Neural progenitor cell (in vitro differentiated cells): ENCODE measurements at regions not wholly inside any gene's neighbourhood (a gene's known extent, or its start where the extent isn't known, plus 50 kb on each side); places are given as distances from the start of the nearest gene placed in this dataset.

Source experiments
- DNase-seq: peaks from one replicate; pipeline ENCODE4 v3.0.0-alpha.2; 2016; ENCODE audit warnings: low spot score
- H2AFZ ChIP-seq: fragments of 200-600 bp; sonication (generic); replicated peaks from 2 replicates; pipeline ENCODE4 v1.6.1; 2016; ENCODE audit warnings: antibody characterized with exemption
- H3F3A ChIP-seq: fragments of 200-600 bp; sonication (generic); 2 replicates; pipeline ENCODE4 v1.6.1; 2016; ENCODE audit warnings: antibody characterized with exemption, low read depth
- H3K27ac ChIP-seq: fragments of 200-600 bp; sonication (generic); 2 replicates; pipeline ENCODE4 v1.5.1; 2016; ENCODE audit warnings: mild to moderate bottlenecking
- H3K27me3 ChIP-seq: fragments of 200-600 bp; sonication (generic); 2 replicates; pipeline ENCODE4 v1.6.1; 2016; ENCODE audit warnings: mild to moderate bottlenecking, moderate library complexity
- H3K36me3 ChIP-seq: fragments of 200-600 bp; sonication (generic); 2 replicates; pipeline ENCODE4 v1.5.1; 2016
- H3K4me1 ChIP-seq: fragments of 200-600 bp; sonication (generic); 2 replicates; pipeline ENCODE4 v1.6.1; 2016; ENCODE audit warnings: mixed run types
- H3K4me2 ChIP-seq: fragments of 200-600 bp; sonication (generic); 2 replicates; pipeline ENCODE4 v1.6.1; 2016
- H3K4me3 ChIP-seq: fragments of 200-600 bp; sonication (generic); 2 replicates; pipeline ENCODE4 v1.5.1; 2016
- H3K79me2 ChIP-seq: fragments of 200-600 bp; sonication (generic); 2 replicates; pipeline ENCODE4 v1.6.1; 2016; ENCODE audit warnings: low read depth
- H3K9ac ChIP-seq: fragments of 200-600 bp; sonication (generic); 2 replicates; pipeline ENCODE4 v1.6.1; 2016
- H3K9me3 ChIP-seq: fragments of 200-600 bp; sonication (generic); 2 replicates; pipeline ENCODE4 v1.5.1; 2016; ENCODE audit warnings: low read depth
- H4K20me1 ChIP-seq: fragments of 200-600 bp; sonication (generic); 2 replicates; pipeline ENCODE4 v1.6.1; 2016; ENCODE audit warnings: low read depth
- H3K27ac Mint-ChIP-seq: 3 replicates; pipeline ENCODE4 v1.8.0; 2021; ENCODE audit warnings: mixed read lengths
- H3K27me3 Mint-ChIP-seq: 2 replicates; pipeline ENCODE4 v1.8.0; 2022; ENCODE audit warnings: low read depth, mild to moderate bottlenecking, inconsistent platforms, moderate library complexity, mixed read lengths; ENCODE audit not compliant: insufficient read depth
- H3K36me3 Mint-ChIP-seq: 3 replicates; pipeline ENCODE4 v1.8.0; 2021; ENCODE audit warnings: mixed read lengths
- H3K4me1 Mint-ChIP-seq: 3 replicates; pipeline ENCODE4 v1.8.0; 2021; ENCODE audit warnings: mixed read lengths
- H3K4me3 Mint-ChIP-seq: 3 replicates; pipeline ENCODE4 v1.8.0; 2021; ENCODE audit warnings: mild to moderate bottlenecking, moderate library complexity, mixed read lengths
- H3K9me3 Mint-ChIP-seq: 3 replicates; pipeline ENCODE4 v1.8.0; 2020; ENCODE audit warnings: mixed read lengths
- CTCF ChIP-seq: fragments of 200-600 bp; sonication (generic); IDR thresholded peaks from 2 replicates; pipeline ENCODE4 v1.5.1; 2017; ENCODE audit warnings: antibody characterized with exemption, mild to moderate bottlenecking
- EZH2 ChIP-seq: fragments of 200-600 bp; sonication (generic); IDR thresholded peaks from 2 replicates; pipeline ENCODE4 v1.6.1; 2017; ENCODE audit warnings: antibody characterized with exemption, mild to moderate bottlenecking, moderate library complexity
- EZH2phosphoT487 ChIP-seq: fragments of 200-600 bp; sonication (generic); IDR thresholded peaks from 2 replicates; pipeline ENCODE4 v1.6.1; 2017; ENCODE audit warnings: antibody characterized with exemption

GRCh38 chr16:79662669-79663313 is 62.3 kb upstream of the MAF start:
- Histone ChIP-seq H3K4me1 (peaks cover 6% of the 10 kb centered on the region), H3K79me2 (no peaks in the 10 kb centered on the region), H3K27ac (no peak overlapping the region), H3K9ac (no peak overlapping the region), H3K9me3 (no peaks in the 10 kb centered on the region), H3K4me3 (no peak overlapping the region), H3K27me3 (no peaks in the 10 kb centered on the region), H4K20me1 (no peaks in the 10 kb centered on the region), H3K4me2 (no peak overlapping the region), H3F3A (no peaks in the 10 kb centered on the region), H3K36me3 (no peaks in the 10 kb centered on the region), H2AFZ (no peak overlapping the region)
- H3K27ac Mint-ChIP-seq, result no peak overlapping the region
- H3K4me1 Mint-ChIP-seq, result no peaks in the 10 kb centered on the region
- peaks cover 12% of the 10 kb centered on the region for H3K9me3 Mint-ChIP-seq
- TF ChIP-seq CTCF, result no peak
- no peak for TF ChIP-seq EZH2
- TF ChIP-seq EZH2phosphoT487, result no peak
- no peak for DNase-seq
- peaks cover 2% of the 10 kb centered on the region for H3K36me3 Mint-ChIP-seq
- no peak overlapping the region for H3K4me3 Mint-ChIP-seq
- H3K27me3 Mint-ChIP-seq, result no peaks in the 10 kb centered on the region

DNA sequence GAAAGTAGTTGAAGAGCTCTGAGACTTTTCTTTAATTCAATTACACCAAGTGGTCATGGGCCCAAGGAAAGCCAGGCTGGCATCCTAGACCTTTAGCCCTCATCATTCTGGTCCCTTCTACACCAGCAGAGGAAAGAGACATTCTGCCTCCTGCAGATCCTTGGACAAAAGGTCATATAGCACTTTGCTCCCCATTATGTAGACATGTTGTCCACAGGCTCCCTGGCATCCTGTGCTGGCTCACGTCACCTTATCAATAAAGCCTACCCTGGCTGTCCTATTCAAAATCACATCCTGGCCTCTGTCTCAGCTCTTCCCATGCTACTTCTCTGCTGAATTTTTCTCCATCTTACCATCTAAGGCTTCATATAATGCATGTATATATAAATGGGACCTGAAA is 61.6 kb upstream of the MAF start:
- DNase-seq, result no peak
- Histone ChIP-seq H3K4me1 (peaks cover 7% of the 10 kb centered on the region), H4K20me1 (no peaks in the 10 kb centered on the region), H3K4me3 (no peak overlapping the region), H3K79me2 (no peaks in the 10 kb centered on the region), H3F3A (peaks cover 2% of the 10 kb centered on the region), H3K4me2 (no peak overlapping the region), H2AFZ (no peak overlapping the region), H3K27me3 (no peaks in the 10 kb centered on the region), H3K9me3 (no peaks in the 10 kb centered on the region), H3K36me3 (no peaks in the 10 kb centered on the region), H3K27ac (no peak overlapping the region), H3K9ac (no peak overlapping the region)
- TF ChIP-seq EZH2 (no peak), CTCF (no peak), EZH2phosphoT487 (no peak)
- peaks cover 1% of the 10 kb centered on the region for H3K4me1 Mint-ChIP-seq
- H3K36me3 Mint-ChIP-seq, result peaks cover 2% of the 10 kb centered on the region
- H3K27ac Mint-ChIP-seq, result no peak overlapping the region
- peaks cover 12% of the 10 kb centered on the region for H3K9me3 Mint-ChIP-seq
- no peaks in the 10 kb centered on the region for H3K27me3 Mint-ChIP-seq
- H3K4me3 Mint-ChIP-seq, result no peak overlapping the region

GRCh38 chr16:79661578-79661977 is 61.0 kb upstream of the MAF start:
- H3K27ac ChIP-seq, result no peak overlapping the region
- Mint-ChIP-seq H3K27me3 (no peaks in the 10 kb centered on the region), H3K27ac (no peak overlapping the region)

More at GRCh38 chr16:79661578-79661977, 61.0 kb upstream of the MAF start:
- Histone ChIP-seq H3K36me3 (no peaks in the 10 kb centered on the region), H3K9me3 (no peaks in the 10 kb centered on the region), H3K4me3 (no peak overlapping the region), H3K9ac (no peak overlapping the region), H3K4me2 (no peak overlapping the region), H3K79me2 (no peaks in the 10 kb centered on the region), H2AFZ (no peak overlapping the region), H4K20me1 (no peaks in the 10 kb centered on the region), H3K4me1 (peaks cover 12% of the 10 kb centered on the region), H3F3A (peaks cover 6% of the 10 kb centered on the region), H3K27me3 (no peaks in the 10 kb centered on the region)
- H3K4me1 Mint-ChIP-seq, result peaks cover 7% of the 10 kb centered on the region
- peaks cover 2% of the 10 kb centered on the region for H3K36me3 Mint-ChIP-seq
- TF ChIP-seq EZH2phosphoT487, result no peak
- TF ChIP-seq EZH2, result no peak
- TF ChIP-seq CTCF, result no peak
- H3K9me3 Mint-ChIP-seq, result peaks cover 12% of the 10 kb centered on the region
- DNase-seq, result no peak
- no peak overlapping the region for H3K4me3 Mint-ChIP-seq
